ENCODE measurements at regions not wholly inside any gene's neighbourhood (a gene's known extent, or its start where the extent isn't known, plus 50 kb on each side); places are given as distances from the start of the nearest gene placed in this dataset.
"Not testable (repeated sequence)": the region's sequence is repeated elsewhere in the genome, so short reads cannot be mapped to it uniquely, and the experiment has no call there.

DNA sequence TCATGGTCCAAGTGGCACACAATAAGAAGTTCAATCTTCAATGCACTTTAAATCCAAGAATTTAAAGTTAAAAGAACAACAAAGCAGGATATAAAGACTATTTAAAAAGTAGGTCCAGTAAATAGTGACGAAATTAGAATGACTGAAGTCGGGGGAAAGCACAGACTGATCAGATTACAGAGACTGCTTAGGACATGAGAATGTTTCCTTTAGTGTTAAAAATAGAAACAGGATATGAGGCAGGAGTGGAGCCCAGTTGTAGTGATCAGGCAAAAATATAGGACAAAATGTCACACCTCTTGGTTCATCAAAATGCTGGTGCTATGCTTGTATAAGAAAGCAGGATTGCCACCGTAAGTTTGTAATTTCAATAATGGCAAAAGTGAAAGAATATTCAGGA, 52.2 kb upstream of the CD163 start:
- Histone ChIP-seq H3K9ac (ENCODE audit: low read length) (no peak overlapping the region), H3K4me3 (ENCODE audit: insufficient read depth, low read depth, low read length) (no peak overlapping the region), H4K20me1 (ENCODE audit: insufficient read depth, low read length) (no peaks in the 10 kb centered on the region), H2AFZ (ENCODE audit: low read depth, low read length) (no peak overlapping the region), H3K79me2 (ENCODE audit: insufficient read depth, low read length) (no peaks in the 10 kb centered on the region), H3K4me1 (ENCODE audit: insufficient read depth, low read length) (no peaks in the 10 kb centered on the region), H3K9me3 (ENCODE audit: insufficient read depth, low read depth, low read length) (no peaks in the 10 kb centered on the region), H3K27ac (ENCODE audit: low read depth, low read length) (peak overlapping the region; percentile 61), H3K4me2 (ENCODE audit: low read length) (peak overlapping the region; percentile 70), H3K27me3 (ENCODE audit: insufficient read depth, low read length) (no peaks in the 10 kb centered on the region), H3K36me3 (ENCODE audit: insufficient read depth, low read length) (no peaks in the 10 kb centered on the region)
- Mint-ChIP-seq H3K4me1 (ENCODE audit: low read depth, unreplicated experiment) (peaks cover 5% of the 10 kb centered on the region), H3K36me3 (ENCODE audit: low read depth, unreplicated experiment) (peaks cover 2% of the 10 kb centered on the region), H3K9me3 (ENCODE audit: unreplicated experiment) (peaks cover 8% of the 10 kb centered on the region), H3K27ac (ENCODE audit: unreplicated experiment) (peak overlapping the region; percentile 83), H3K27me3 (ENCODE audit: low read depth, unreplicated experiment) (no peaks in the 10 kb centered on the region), H3K4me3 (ENCODE audit: unreplicated experiment) (no peak overlapping the region)
- TF ChIP-seq CTCF (IDR thresholded peaks at IDR 0.05; ENCODE audit: insufficient read depth, low read depth, low read length) (no peak), EZH2 (IDR thresholded peaks at IDR 0.05; ENCODE audit: insufficient read depth, low read length) (no peak)
- peak; percentile 4 for DNase-seq (ENCODE audit: low read depth)
- peak; percentile 89 for FAIRE-seq

- H3K4me3 ChIP-seq (ENCODE audit: insufficient read depth, low read depth, low read length); H3K27ac ChIP-seq (ENCODE audit: low read depth, low read length); H3K27ac Mint-ChIP-seq (ENCODE audit: unreplicated experiment); DNase-seq (ENCODE audit: low read depth); H3K36me3 Mint-ChIP-seq (ENCODE audit: low read depth, unreplicated experiment); H3K9me3 ChIP-seq (ENCODE audit: insufficient read depth, low read depth, low read length); H3K27me3 ChIP-seq (ENCODE audit: insufficient read depth, low read length); H3K79me2 ChIP-seq (ENCODE audit: insufficient read depth, low read length); H3K27me3 Mint-ChIP-seq (ENCODE audit: low read depth, unreplicated experiment); H3K4me2 ChIP-seq (ENCODE audit: low read length); H3K9ac ChIP-seq (ENCODE audit: low read length); H2AFZ ChIP-seq (ENCODE audit: low read depth, low read length); H3K4me1 Mint-ChIP-seq (ENCODE audit: low read depth, unreplicated experiment); H3K9me3 Mint-ChIP-seq (ENCODE audit: unreplicated experiment); H3K4me3 Mint-ChIP-seq (ENCODE audit: unreplicated experiment); H4K20me1 ChIP-seq (ENCODE audit: insufficient read depth, low read length); H3K36me3 ChIP-seq (ENCODE audit: insufficient read depth, low read length); H3K4me1 ChIP-seq (ENCODE audit: insufficient read depth, low read length); FAIRE-seq: not testable (repeated sequence)
These were observed 51.3 kb upstream of the CD163 start for GRCh38 chr12:7554831-7555230.
